K562 (cell line): ENCODE measurements at regions not wholly inside any gene's neighbourhood (a gene's known extent, or its start where the extent isn't known, plus 50 kb on each side); places are given as distances from the start of the nearest gene placed in this dataset.

Source experiments
- ATAC-seq: fragments of 200-7000 bp; cut with Tn5 transposase; 3 replicates; pipeline ENCODE4 v1.9.1; 2020; ENCODE audit warnings: moderate library complexity
- BruUV-seq: library from RNA; stranded (reverse); fragments of 400-500 nt; replicated peaks from 2 replicates; lab custom pipeline; 2021; lab: Mats Ljungman, UMichigan
- CTCF ChIA-PET: fragments of 300-600 bp; formaldehyde crosslinking; extraction: SDS; loops from one replicate; lab custom pipeline; 2021; ENCODE audit warnings: low intra/inter-chr PET ratio; lab: Yijun Ruan, JAX
- POLR2A ChIA-PET: fragments of 300-600, 350-650 bp; sonication (Branson Sonifier 250); formaldehyde crosslinking; extraction: SDS; loops from one replicate; lab custom pipeline; 2021; ENCODE audit warnings: antibody characterized with exemption, inconsistent platforms; lab: Yijun Ruan, JAX
- DNase-seq, 4 experiments: peaks; one replicate each; pipeline versions ENCODE4 v3.0.0 to v3.0.0-alpha.2; 2011 to 2018; ENCODE audit warnings: low spot score in 3 of 4, mixed read lengths in 3 of 4; ENCODE audit errors: extremely low read depth in 1 of 4
- FAIRE-seq: peaks from 2 replicates; lab custom pipeline; 2011; peaks lifted over from hg19 to GRCh38; lab: Jason Lieb, UNC
- H2AFZ ChIP-seq: 2 replicates; pipeline ENCODE4 v1.6.0; 2011; ENCODE audit warnings: low read depth, low read length, control low read depth, inconsistent platforms
- H3K27ac ChIP-seq: fragments of 200-600 bp; 3 replicates; pipeline ENCODE4 v1.8.0; 2011; ENCODE audit warnings: low read depth, mild to moderate bottlenecking, control low read depth, inconsistent platforms, low read length, moderate library complexity, mixed read lengths; ENCODE audit errors: extremely low read depth
- H3K27me3 ChIP-seq, 2 experiments: fragments of 300-600 bp in 1 of 2; 2 replicates in 1 of 2; 3 replicates in 1 of 2; pipeline versions ENCODE4 v1.6.0 to v1.8.0; 2011; ENCODE audit warnings: inconsistent platforms in 2 of 2, low read length in 2 of 2, mild to moderate bottlenecking in 1 of 2, mixed read lengths in 1 of 2, moderate library complexity in 1 of 2; ENCODE audit not compliant: control insufficient read depth in 2 of 2, insufficient read depth in 2 of 2
- H3K36me3 ChIP-seq: fragments of 300-600 bp; 3 replicates; pipeline ENCODE4 v1.8.0; 2011; ENCODE audit warnings: mild to moderate bottlenecking, low read length, inconsistent platforms; ENCODE audit not compliant: control insufficient read depth, insufficient read depth
- H3K4me1 ChIP-seq, 2 experiments: fragments of 200-600 bp in 1 of 2; replicated peaks in 1 of 2; 2 replicates in 1 of 2; 3 replicates in 1 of 2; pipeline versions ENCODE4 v1.5.1 to v1.8.0; 2011; ENCODE audit warnings: inconsistent platforms in 2 of 2, low read length in 2 of 2, mild to moderate bottlenecking in 1 of 2, mixed read lengths in 1 of 2, moderate library complexity in 1 of 2; ENCODE audit not compliant: control insufficient read depth in 2 of 2, insufficient read depth in 2 of 2
- H3K4me2 ChIP-seq: 2 replicates; pipeline ENCODE4 v1.6.1; 2011; ENCODE audit warnings: low read length, control low read depth, inconsistent platforms, mixed read lengths; ENCODE audit not compliant: insufficient read depth
- H3K4me3 ChIP-seq: fragments of 200-600 bp; sonication (generic), shearing (Covaris generic); 2 replicates; pipeline ENCODE4 v1.5.1; 2016; ENCODE audit warnings: control low read depth, inconsistent platforms
- H3K79me2 ChIP-seq: fragments of 200-600 bp; 3 replicates; pipeline ENCODE4 v1.8.0; 2011; ENCODE audit warnings: low read length, inconsistent platforms; ENCODE audit not compliant: control insufficient read depth, insufficient read depth
- H3K9ac ChIP-seq, 2 experiments: 2 replicates each; pipeline versions ENCODE4 v1.6.0 to v1.6.1; 2011; ENCODE audit warnings: low read depth in 2 of 2, low read length in 2 of 2, control low read depth in 1 of 2, inconsistent platforms in 1 of 2, mild to moderate bottlenecking in 1 of 2, mixed read lengths in 1 of 2; ENCODE audit not compliant: insufficient read depth in 1 of 2
- H3K9me1 ChIP-seq: one replicate; pipeline ENCODE4 v1.6.0; 2011; ENCODE audit warnings: inconsistent platforms, mild to moderate bottlenecking, low read length, moderate library complexity; ENCODE audit not compliant: control insufficient read depth, insufficient read depth
- H3K9me3 ChIP-seq: replicated peaks from 2 replicates; pipeline ENCODE4 v1.5.1; 2011; ENCODE audit warnings: low read depth, low read length, inconsistent platforms; ENCODE audit not compliant: control insufficient read depth, insufficient read depth
- H4K20me1 ChIP-seq: replicated peaks from 2 replicates; pipeline ENCODE4 v1.6.1; 2011; ENCODE audit warnings: low read length, inconsistent platforms, mixed read lengths; ENCODE audit not compliant: control insufficient read depth, insufficient read depth
- CREB3L1 ChIP-seq: fragments of 450-650 bp; IDR thresholded peaks from 2 replicates; pipeline ENCODE4 v1.6.1; 2014; ENCODE audit warnings: low read depth, mild to moderate bottlenecking, moderate library complexity, borderline replicate concordance
- EGR1 ChIP-seq: fragments of 450-650 bp; conservative IDR thresholded peaks from 2 replicates; pipeline ENCODE4 v1.6.1; 2017; ENCODE audit warnings: mild to moderate bottlenecking
- FOXM1 ChIP-seq, 2 experiments: fragments of 450-650 bp in 1 of 2; sonication (generic) in 1 of 2; formaldehyde crosslinking in 1 of 2; IDR thresholded peaks; 2 replicates each; pipeline versions ENCODE4 v1.6.1 to v1.9.0; 2017 to 2022; ENCODE audit warnings: low read depth in 2 of 2, mild to moderate bottlenecking in 2 of 2, missing genetic modification reagents in 1 of 2, moderate library complexity in 1 of 2
- FOXP4 ChIP-seq: sonication (generic); formaldehyde crosslinking; IDR thresholded peaks from 2 replicates; pipeline ENCODE4 v1.8.0; 2022; ENCODE audit warnings: mild to moderate bottlenecking, missing genetic modification reagents, borderline replicate concordance
- LARP7 ChIP-seq: fragments of 450-650 bp; IDR thresholded peaks from 2 replicates; pipeline ENCODE4 v1.6.1; 2016
- NFIC ChIP-seq: fragments of 450-650 bp; IDR thresholded peaks from 2 replicates; pipeline ENCODE4 v1.6.1; 2017; ENCODE audit warnings: mild to moderate bottlenecking, inconsistent platforms
- NKRF ChIP-seq: fragments of 450-650 bp; IDR thresholded peaks from 2 replicates; pipeline ENCODE4 v1.6.1; 2016; ENCODE audit warnings: borderline replicate concordance
- PURB ChIP-seq: sonication (generic); formaldehyde crosslinking; IDR thresholded peaks from 2 replicates; pipeline ENCODE4 v1.9.0; 2021; ENCODE audit warnings: low read depth, mild to moderate bottlenecking, missing genetic modification reagents
- RBM39 ChIP-seq: fragments of 200-400 bp; formaldehyde crosslinking; optimal IDR thresholded peaks from 2 replicates; pipeline ENCODE3; 2018; ENCODE audit warnings: low read depth, low read length
- RCOR1 ChIP-seq, 2 experiments: IDR thresholded peaks; 2 replicates each; pipeline ENCODE4 v1.6.1; 2012; ENCODE audit warnings: low read depth in 2 of 2, low read length in 2 of 2, borderline replicate concordance in 1 of 2, improper control_type of control experiment in 1 of 2
- RFX5 ChIP-seq: IDR thresholded peaks from 2 replicates; pipeline ENCODE4 v1.6.1; 2011; ENCODE audit warnings: low read depth, mild to moderate bottlenecking, improper control_type of control experiment, low read length
- ZBTB7A ChIP-seq: IDR thresholded peaks from 2 replicates; pipeline ENCODE4 v1.6.1; 2011; ENCODE audit warnings: low read depth, mild to moderate bottlenecking, low read length, moderate library complexity, borderline replicate concordance; ENCODE audit not compliant: control insufficient read depth
- ZKSCAN3 ChIP-seq: fragments of 250-450 bp; sonication (Bioruptor Pico); IDR thresholded peaks from 2 replicates; pipeline ENCODE4 v1.4.0; 2020
- ZNF277 ChIP-seq: fragments of 250-450 bp; sonication (Bioruptor Pico); IDR thresholded peaks from 2 replicates; pipeline ENCODE4 v1.8.0; 2022; ENCODE audit warnings: inconsistent platforms, mild to moderate bottlenecking, moderate library complexity, borderline replicate concordance
- ZNF431 ChIP-seq: sonication (generic); formaldehyde crosslinking; IDR thresholded peaks from 2 replicates; pipeline ENCODE4 v1.8.0; 2022; ENCODE audit warnings: mild to moderate bottlenecking, missing genetic modification reagents
- ZNF507 ChIP-seq: conservative IDR thresholded peaks from 2 replicates; pipeline ENCODE4 v1.6.1; 2017; ENCODE audit warnings: missing genetic modification characterization, missing compliant biosample characterization
- WGBS: fragments of 100-300 bp; shearing (Covaris generic); methylation state at CpG from one replicate; pipeline ENCODE4 v1.1.6; 2016; ENCODE audit warnings: low coverage, mixed read lengths; ENCODE audit not compliant: insufficient coverage; ENCODE audit errors: missing lambda C conversion rate; 5-methylcytosine and 5-hydroxymethylcytosine counted together
- in situ Hi-C: fragments of 300-500 bp; cut with MboI; formaldehyde crosslinking; loops from 4 replicates; pipeline ENCODE4 v1.15.0; 2018; ENCODE audit warnings: inconsistent platforms, mixed read lengths
- intact Hi-C: fragments of 100-400 bp; cut with micrococcal nuclease; formaldehyde crosslinking; loops from 2 replicates; pipeline ENCODE4 v1.14.2; 2022

GRCh38 chr21:43297391-43297981, 128.7 kb downstream of the CRYAA start:
- ATAC-seq (no peak), DNase-seq (no peak), FAIRE-seq (no peak)
- no peaks in the 10 kb centered on the region for H3K79me2 ChIP-seq
- H3K27ac ChIP-seq, result no peak overlapping the region
- ChIA-PET POLR2A (interaction anchor here (0.6 kb wide), 1 partner anchor 23 kb away, joined by 4 read pairs; no protein-coding TSS in a partner anchor), CTCF (no interaction called here)
- intact Hi-C loops, result no loop called here
- peaks cover 42 to 76% of the 10 kb centered on the region in 2 experiments for H3K27me3 ChIP-seq
- no peak overlapping the region for H3K4me2 ChIP-seq
- in situ Hi-C loops, result no loop called here
- no peak for TF ChIP-seq ZNF277 (CRISPR knock-in tag)
- TF ChIP-seq ZBTB7A, result no peak
- TF ChIP-seq RCOR1 (IDR thresholded peaks at IDR 0.05; ENCODE audit: borderline replicate concordance in 1 of 2, low read depth in 2 of 2, low read length in 2 of 2), result no peak
- no peak for TF ChIP-seq EGR1
- TF ChIP-seq ZKSCAN3 (CRISPR knock-in tag), result no peak
- no peak for TF ChIP-seq ZNF507 (tag)
- TF ChIP-seq ZNF431 (CRISPR knock-in tag), result no peak
- no peak for TF ChIP-seq NFIC
- TF ChIP-seq PURB (CRISPR knock-in tag), result no peak
- no peak for TF ChIP-seq FOXM1 (IDR thresholded peaks at IDR 0.05; ENCODE audit: low read depth)
- TF ChIP-seq FOXM1 (CRISPR knock-in tag; IDR thresholded peaks at IDR 0.05; ENCODE audit: low read depth), result no peak
- TF ChIP-seq LARP7, result no peak
- TF ChIP-seq RBM39, result no peak
- TF ChIP-seq CREB3L1, result no peak
- no peak for TF ChIP-seq NKRF
- no peak for TF ChIP-seq RFX5
- TF ChIP-seq FOXP4 (CRISPR knock-in tag), result no peak
- 2% methylated on average over 18 of the region's 18 CpGs for WGBS
- no peak overlapping the region for H3K4me3 ChIP-seq
- H4K20me1 ChIP-seq, result no peaks in the 10 kb centered on the region; the same call in 1 of the 2 replicates
- H2AFZ ChIP-seq, result no peak overlapping the region
- H3K36me3 ChIP-seq, result no peaks in the 10 kb centered on the region
- no peaks in the 10 kb centered on the region; the same call in 1 of the 2 replicates for H3K9me3 ChIP-seq
- no peaks in the 10 kb centered on the region for H3K9me1 ChIP-seq
- no peak overlapping the region for H3K9ac ChIP-seq
- H3K4me1 ChIP-seq, result peaks cover 0 to 25% of the 10 kb centered on the region in 2 experiments; a peak in 1 of 5 replicates
- no TSS peak for BruUV-seq
